ENCODE measurements at regions not wholly inside any gene's neighbourhood (a gene's known extent, or its start where the extent isn't known, plus 50 kb on each side); places are given as distances from the start of the nearest gene placed in this dataset.

- Histone ChIP-seq H3K4me2 (ENCODE audit: insufficient read depth, low read length) (no peak overlapping the region), H4K20me1 (replicated peaks; ENCODE audit: control insufficient read depth, insufficient read depth, low read length) (no peaks in the 10 kb centered on the region), H2AFZ (ENCODE audit: low read depth, low read length) (no peak overlapping the region), H3K27me3 (ENCODE audit: control insufficient read depth in 2 of 2, insufficient read depth in 2 of 2, low read length in 2 of 2) (no peaks in the 10 kb centered on the region), H3K79me2 (ENCODE audit: control insufficient read depth, insufficient read depth, low read length) (no peaks in the 10 kb centered on the region), H3K4me3 (no peak overlapping the region), H3K9me1 (ENCODE audit: control insufficient read depth, insufficient read depth, low read length) (no peaks in the 10 kb centered on the region), H3K9ac (ENCODE audit: insufficient read depth in 1 of 2, low read depth in 2 of 2, low read length in 2 of 2) (no peak overlapping the region), H3K36me3 (ENCODE audit: control insufficient read depth, insufficient read depth, low read length) (no peaks in the 10 kb centered on the region), H3K9me3 (replicated peaks; ENCODE audit: control insufficient read depth, insufficient read depth, low read depth, low read length) (no peaks in the 10 kb centered on the region), H3K27ac (ENCODE audit: extremely low read depth, low read depth, low read length) (no peak overlapping the region), H3K4me1 (replicated peaks in 1 of 2; ENCODE audit: control insufficient read depth in 2 of 2, insufficient read depth in 2 of 2, low read length in 2 of 2) (no peaks in the 10 kb centered on the region)
- intact Hi-C loops (cut with micrococcal nuclease) (no loop called here), in situ Hi-C loops (cut with MboI) (no loop called here)
- TF ChIP-seq CHD2 (IDR thresholded peaks at IDR 0.05; ENCODE audit: low read depth, low read length) (no peak), JUN (IDR thresholded peaks at IDR 0.05; ENCODE audit: borderline replicate concordance, low read depth, low read length) (no peak), JUN (CRISPR knock-in tag; IDR thresholded peaks at IDR 0.05; ENCODE audit: borderline replicate concordance) (no peak), ZNF717 (CRISPR knock-in tag; IDR thresholded peaks at IDR 0.05) (no peak), SMAD2 (IDR thresholded peaks at IDR 0.05; ENCODE audit: low read depth, low read length) (no peak), ETS2 (tag; IDR thresholded peaks at IDR 0.05; ENCODE audit: borderline replicate concordance, poor library complexity, severe bottlenecking) (no peak), ZNF77 (CRISPR knock-in tag; IDR thresholded peaks at IDR 0.05) (no peak), SIX5 (IDR thresholded peaks at IDR 0.05; ENCODE audit: borderline replicate concordance in 1 of 2, insufficient read depth in 1 of 2, low read depth in 1 of 2, low read length in 2 of 2) (no peak), ZBTB9 (CRISPR knock-in tag; IDR thresholded peaks at IDR 0.05) (no peak), RBM39 (optimal IDR thresholded peaks at IDR 0.05; ENCODE audit: low read depth, low read length) (no peak)
- FAIRE-seq (no peak), DNase-seq (ENCODE audit: extremely low read depth in 1 of 4, low spot score in 3 of 4) (no peak), ATAC-seq (no peak)
- 0% methylated on average over 7 of the region's 7 CpGs for WGBS (ENCODE audit: insufficient coverage, low coverage, missing lambda C conversion rate)
- no TSS peak for BruUV-seq (replicated peaks)
- CTCF ChIA-PET (ENCODE audit: low intra/inter-chr PET ratio): no interaction called here
- POLR2A ChIA-PET: interaction anchor here (1.5 kb wide), 1 partner anchor 8 kb away, joined by 3 read pairs; no protein-coding TSS in a partner anchor
Observed at GRCh38 chrX:16466640-16467432, 183.1 kb upstream of the S100G start.
